OCI-LY7 (cell line): ENCODE measurements at regions not wholly inside any gene's neighbourhood (a gene's known extent, or its start where the extent isn't known, plus 50 kb on each side); places are given as distances from the start of the nearest gene placed in this dataset.

ENCODE experiments used
- EZH2phosphoT487 ChIP-seq: fragments of 200-600 bp; sonication (generic); IDR thresholded peaks from 2 replicates; pipeline ENCODE4 v1.6.1; 2018; ENCODE audit warnings: low read depth, borderline replicate concordance, mild to moderate bottlenecking, mixed run types, antibody characterized with exemption, low read length, moderate library complexity, mixed read lengths
- TF ChIP-seq, protein P1 (sequence below): fragments of 200-600 bp; sonication (generic); conservative IDR thresholded peaks from 2 replicates; pipeline ENCODE4 v1.5.1; 2014; ENCODE audit warnings: mild to moderate bottlenecking, antibody characterized with exemption, low read length, moderate library complexity, mixed read lengths

GRCh38 chr4:173855015-173855414 is 325.0 kb upstream of the HAND2 start:
- TF ChIP-seq, protein P1, sequence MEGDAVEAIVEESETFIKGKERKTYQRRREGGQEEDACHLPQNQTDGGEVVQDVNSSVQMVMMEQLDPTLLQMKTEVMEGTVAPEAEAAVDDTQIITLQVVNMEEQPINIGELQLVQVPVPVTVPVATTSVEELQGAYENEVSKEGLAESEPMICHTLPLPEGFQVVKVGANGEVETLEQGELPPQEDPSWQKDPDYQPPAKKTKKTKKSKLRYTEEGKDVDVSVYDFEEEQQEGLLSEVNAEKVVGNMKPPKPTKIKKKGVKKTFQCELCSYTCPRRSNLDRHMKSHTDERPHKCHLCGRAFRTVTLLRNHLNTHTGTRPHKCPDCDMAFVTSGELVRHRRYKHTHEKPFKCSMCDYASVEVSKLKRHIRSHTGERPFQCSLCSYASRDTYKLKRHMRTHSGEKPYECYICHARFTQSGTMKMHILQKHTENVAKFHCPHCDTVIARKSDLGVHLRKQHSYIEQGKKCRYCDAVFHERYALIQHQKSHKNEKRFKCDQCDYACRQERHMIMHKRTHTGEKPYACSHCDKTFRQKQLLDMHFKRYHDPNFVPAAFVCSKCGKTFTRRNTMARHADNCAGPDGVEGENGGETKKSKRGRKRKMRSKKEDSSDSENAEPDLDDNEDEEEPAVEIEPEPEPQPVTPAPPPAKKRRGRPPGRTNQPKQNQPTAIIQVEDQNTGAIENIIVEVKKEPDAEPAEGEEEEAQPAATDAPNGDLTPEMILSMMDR: no peak
- no peak for TF ChIP-seq EZH2phosphoT487
